Panc1 (cell line): ENCODE measurements at regions not wholly inside any gene's neighbourhood (a gene's known extent, or its start where the extent isn't known, plus 50 kb on each side); places are given as distances from the start of the nearest gene placed in this dataset.

Experiments used
- ATAC-seq: fragments of 200-7000 bp; cut with Tn5 transposase; 2 replicates; pipeline ENCODE4 v1.9.1; 2020; ENCODE audit warnings: mild to moderate bottlenecking, moderate library complexity
- BruUV-seq: library from RNA; stranded (reverse); fragments of 400-500 nt; replicated peaks from 2 replicates; lab custom pipeline; 2021; lab: Mats Ljungman, UMichigan
- CTCF ChIA-PET: fragments of 300-600 bp; sonication (Branson Sonifier 250); formaldehyde crosslinking; loops from one replicate; lab custom pipeline; 2022; ENCODE audit warnings: antibody characterized with exemption; lab: Charles Lee
- POLR2A ChIA-PET: fragments of 300-600 bp; sonication (Branson Sonifier 250); formaldehyde crosslinking; loops from one replicate; lab custom pipeline; 2022; ENCODE audit warnings: antibody characterized with exemption; lab: Charles Lee
- DNase-seq: peaks from one replicate; pipeline ENCODE4 v3.0.0-alpha.2; 2010; ENCODE audit warnings: low read depth, low spot score
- H3K27ac ChIP-seq: 2 replicates; pipeline ENCODE4 v1.5.1; 2011; ENCODE audit warnings: mild to moderate bottlenecking, low read length, inconsistent platforms
- H3K27me3 ChIP-seq: fragments of 200-500 bp; sonication (Bioruptor generic); 2 replicates; pipeline ENCODE4 v1.6.0; 2014; ENCODE audit warnings: low read length, inconsistent platforms; ENCODE audit not compliant: control insufficient read depth, insufficient read depth
- H3K36me3 ChIP-seq: fragments of 200-500 bp; sonication (Bioruptor generic); 2 replicates; pipeline ENCODE4 v1.5.1; 2014; ENCODE audit warnings: inconsistent platforms, mild to moderate bottlenecking, low read length, moderate library complexity; ENCODE audit not compliant: control insufficient read depth, insufficient read depth
- H3K4me1 ChIP-seq: 2 replicates; pipeline ENCODE4 v1.5.1; 2011; ENCODE audit warnings: inconsistent platforms, mild to moderate bottlenecking, low read length, moderate library complexity; ENCODE audit not compliant: control insufficient read depth, insufficient read depth
- H3K4me3 ChIP-seq, 2 experiments: 2 replicates each; pipeline ENCODE4 v1.5.1; 2011 to 2012; ENCODE audit warnings: low read depth in 2 of 2, low read length in 2 of 2, mild to moderate bottlenecking in 2 of 2, inconsistent platforms in 1 of 2, moderate library complexity in 1 of 2
- H3K9me3 ChIP-seq: fragments of 200-500 bp; sonication (Bioruptor generic); 2 replicates; pipeline ENCODE4 v1.5.1; 2014; ENCODE audit warnings: low read depth, mild to moderate bottlenecking, inconsistent platforms, low read length, moderate library complexity; ENCODE audit not compliant: control insufficient read depth, insufficient read depth
- CTCF ChIP-seq: fragments of 450-650 bp; IDR thresholded peaks from 2 replicates; pipeline ENCODE4 v1.5.1; 2017; ENCODE audit warnings: mild to moderate bottlenecking
- POLR2AphosphoS5 ChIP-seq: IDR thresholded peaks from 2 replicates; pipeline ENCODE4 v1.6.1; 2012; ENCODE audit warnings: mild to moderate bottlenecking, low read depth, low read length, moderate library complexity
- REST ChIP-seq, 2 experiments: IDR thresholded peaks; 2 replicates each; pipeline ENCODE4 v1.6.1; 2011 to 2012; ENCODE audit warnings: low read depth in 2 of 2, control low read depth in 1 of 2, low read length in 1 of 2, mild to moderate bottlenecking in 1 of 2, moderate library complexity in 1 of 2; ENCODE audit not compliant: insufficient read depth in 1 of 2
- SIN3A ChIP-seq: IDR thresholded peaks from 2 replicates; pipeline ENCODE4 v1.6.1; 2012; ENCODE audit warnings: low read depth, mild to moderate bottlenecking, low read length, moderate library complexity, borderline replicate concordance; ENCODE audit not compliant: insufficient read depth
- TCF7L2 ChIP-seq: IDR thresholded peaks from 2 replicates; pipeline ENCODE4 v1.6.1; 2011; ENCODE audit warnings: mild to moderate bottlenecking, low read depth, low read length, inconsistent platforms
- in situ Hi-C: cut with HindIII; loops from 2 replicates; pipeline ENCODE4 v1.10.0; 2016; ENCODE audit warnings: low sequenced_read_pairs, low pct_unique_long_range_greater_than_20kb
- intact Hi-C: fragments of 100-400 bp; cut with micrococcal nuclease; formaldehyde crosslinking; loops from one replicate; pipeline ENCODE4 v1.10.0; 2022; ENCODE audit not compliant: unreplicated experiment

GRCh38 chr2:175698061-175698460, 304.0 kb downstream of the LNPK start:
- H3K4me1 ChIP-seq, result no peaks in the 10 kb centered on the region
- intact Hi-C loops, result no loop called here
- no peak for DNase-seq
- POLR2A ChIA-PET, result no interaction called here
- no TSS peak for BruUV-seq
- peaks cover 7% of the 10 kb centered on the region for H3K27me3 ChIP-seq
- in situ Hi-C loops, result no loop called here
- TF ChIP-seq POLR2AphosphoS5 (no peak), CTCF (no peak)
- H3K4me3 ChIP-seq, result no peak overlapping the region
- no peak overlapping the region for H3K27ac ChIP-seq
- no peak for ATAC-seq
- no peaks in the 10 kb centered on the region for H3K36me3 ChIP-seq
- no peaks in the 10 kb centered on the region for H3K9me3 ChIP-seq
- CTCF ChIA-PET, result no interaction called here

- Histone ChIP-seq H3K9me3 (no peaks in the 10 kb centered on the region), H3K27me3 (peaks cover 2% of the 10 kb centered on the region; the same call in 1 of the 2 replicates), H3K4me1 (no peaks in the 10 kb centered on the region), H3K4me3 (no peak overlapping the region), H3K36me3 (no peaks in the 10 kb centered on the region), H3K27ac (no peak overlapping the region)
- peak; percentile 84 for ATAC-seq
- TF ChIP-seq CTCF, result peak; percentile 70; the same call in 1 of the 2 replicates
- no peak for TF ChIP-seq POLR2AphosphoS5
- ChIA-PET POLR2A (no interaction called here), CTCF (interaction anchor here (0.5 to 1.3 kb wide), 5 partner anchors 11 to 399 kb away, joined by 3 to 12 read pairs (median 3); no protein-coding TSS in a partner anchor)
- DNase-seq, result peak; percentile 66
- BruUV-seq, result no TSS peak
- in situ Hi-C loops, result no loop called here
- intact Hi-C loops, result loop anchor here (1.0 to 5.0 kb wide), 2 partner anchors 202 to 396 kb away; no protein-coding TSS in a partner anchor
Measured at GRCh38 chr2:175690113-175690837, 311.8 kb downstream of the LNPK start.

- no TSS peak for BruUV-seq
- H3K36me3 ChIP-seq, result no peaks in the 10 kb centered on the region
- intact Hi-C loops, result loop anchor here (5.0 to 10.0 kb wide), 2 partner anchors 273 to 321 kb away; no protein-coding TSS in a partner anchor
- H3K27ac ChIP-seq, result no peak overlapping the region
- H3K4me3 ChIP-seq, result no peak overlapping the region
- ChIA-PET POLR2A (no interaction called here), CTCF (no interaction called here)
- in situ Hi-C loops, result no loop called here
- TF ChIP-seq TCF7L2, result no peak
- TF ChIP-seq REST (IDR thresholded peaks at IDR 0.05; ENCODE audit: insufficient read depth in 1 of 2, low read depth in 2 of 2, low read length in 1 of 2), result no peak
- TF ChIP-seq SIN3A, result no peak
- TF ChIP-seq POLR2AphosphoS5, result no peak
- TF ChIP-seq CTCF, result no peak
- no peaks in the 10 kb centered on the region for H3K4me1 ChIP-seq
- ATAC-seq (no peak), DNase-seq (no peak)
- peaks cover 4% of the 10 kb centered on the region; the same call in 1 of the 2 replicates for H3K27me3 ChIP-seq
- no peaks in the 10 kb centered on the region for H3K9me3 ChIP-seq
Measured at GRCh38 chr2:175688243-175688642, 313.8 kb downstream of the LNPK start.
